Fibroblast of gingiva (primary cell): ENCODE measurements at regions not wholly inside any gene's neighbourhood (a gene's known extent, or its start where the extent isn't known, plus 50 kb on each side); places are given as distances from the start of the nearest gene placed in this dataset.
"Not testable (repeated sequence)": the region's sequence is repeated elsewhere in the genome, so short reads cannot be mapped to it uniquely, and the experiment has no call there.

Experiments used
- DNase-seq: peaks from one replicate; pipeline ENCODE4 v3.0.0-alpha.2; 2011; ENCODE audit warnings: low read depth

DNA sequence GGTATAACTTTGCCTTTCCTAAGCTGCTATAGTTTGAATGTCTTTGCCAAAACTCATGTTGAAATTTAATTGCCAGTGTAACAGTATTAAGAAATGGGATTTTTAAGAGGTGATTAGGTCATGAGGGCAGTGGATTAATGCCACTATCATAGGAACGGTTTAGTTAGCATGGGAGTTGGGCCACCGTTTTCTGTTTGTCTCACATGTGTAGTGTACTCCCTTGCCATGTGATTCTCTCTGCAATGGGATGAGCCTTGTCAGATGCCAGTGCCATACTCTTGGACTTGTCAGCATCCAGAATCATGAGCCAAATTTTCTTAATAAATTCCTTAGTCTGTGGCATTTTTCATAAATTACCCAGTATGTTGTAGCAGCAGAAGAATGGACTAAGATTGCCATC lies 388.9 kb upstream of the RGPD4 start:
- DNase-seq, result no peak

DNA sequence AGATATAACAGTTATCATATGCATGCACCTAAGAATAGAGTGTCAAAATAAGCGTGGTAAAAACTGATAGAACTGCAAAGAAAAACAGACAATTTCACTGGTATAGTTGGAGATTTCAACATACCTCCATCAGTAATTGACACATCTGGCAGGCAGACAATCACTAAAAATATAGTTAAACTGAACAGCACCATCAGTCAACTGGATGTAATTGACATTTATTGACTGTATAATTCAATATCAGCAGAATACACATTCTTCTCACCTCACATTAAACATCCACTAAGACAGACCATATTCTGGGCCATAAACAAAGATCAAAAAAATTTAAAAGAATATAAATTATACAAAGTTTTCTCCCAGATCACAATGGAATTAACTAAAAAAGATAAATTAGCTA lies 378.5 kb upstream of the RGPD4 start:
- no peak for DNase-seq

DNA sequence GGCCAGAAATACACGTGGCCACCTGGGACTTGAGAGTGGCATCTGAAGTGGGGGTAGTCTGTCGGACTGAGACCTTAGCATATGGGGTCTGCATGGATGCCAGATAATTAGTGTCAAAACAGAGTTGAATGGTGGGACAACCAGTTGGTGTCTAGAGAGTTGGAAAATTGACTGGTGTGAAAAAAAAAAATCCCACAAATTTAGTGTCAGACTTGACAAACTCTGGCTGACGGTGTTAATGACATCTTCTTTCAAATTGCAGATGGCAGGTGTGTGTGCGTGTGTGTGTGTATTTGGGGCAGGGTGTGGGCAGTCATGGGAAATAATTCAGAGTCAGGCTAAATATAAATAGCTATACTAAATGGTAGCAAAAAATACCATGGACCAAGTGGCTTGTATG lies 365.4 kb upstream of the RGPD4 start:
- no peak for DNase-seq

DNA sequence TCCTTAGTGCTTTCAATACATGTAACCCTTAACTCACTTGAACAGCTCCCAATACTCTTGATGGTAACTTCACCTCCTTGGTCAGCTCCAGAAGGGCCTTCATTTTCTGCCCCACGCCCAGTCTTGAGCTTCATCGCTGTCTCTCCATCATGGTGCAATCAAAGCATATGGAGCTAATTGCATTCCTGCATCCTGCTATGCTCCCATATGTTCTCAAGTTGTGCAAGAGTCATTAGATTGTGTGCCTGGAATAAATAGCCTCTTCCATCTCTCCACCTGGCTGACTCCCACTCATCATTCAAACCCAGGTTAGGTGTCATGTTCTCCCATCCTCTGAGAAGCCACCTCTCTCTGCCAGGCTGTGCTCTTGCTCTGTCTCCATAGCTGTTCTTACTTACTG lies 364.5 kb upstream of the RGPD4 start:
- DNase-seq, result no peak

DNA sequence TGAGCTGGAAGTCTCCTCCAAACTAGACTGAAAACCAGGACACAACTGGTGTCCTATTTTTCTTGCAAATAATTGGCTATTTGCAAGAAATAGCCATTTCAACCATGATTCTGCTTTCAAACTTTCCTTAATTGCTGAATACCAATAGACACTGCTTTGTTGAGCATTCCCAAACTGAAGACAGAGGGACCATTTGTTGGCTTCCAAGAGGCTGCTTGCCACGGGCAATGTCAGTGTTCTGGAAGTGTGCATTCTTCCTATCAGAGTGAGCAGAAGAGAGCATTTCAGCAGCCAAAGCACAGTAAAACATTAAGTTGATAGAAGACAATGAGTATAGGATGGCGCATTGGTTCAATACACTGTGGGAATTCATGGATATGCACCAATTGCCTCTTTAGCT lies 360.5 kb upstream of the RGPD4 start:
- DNase-seq, result no peak

DNA sequence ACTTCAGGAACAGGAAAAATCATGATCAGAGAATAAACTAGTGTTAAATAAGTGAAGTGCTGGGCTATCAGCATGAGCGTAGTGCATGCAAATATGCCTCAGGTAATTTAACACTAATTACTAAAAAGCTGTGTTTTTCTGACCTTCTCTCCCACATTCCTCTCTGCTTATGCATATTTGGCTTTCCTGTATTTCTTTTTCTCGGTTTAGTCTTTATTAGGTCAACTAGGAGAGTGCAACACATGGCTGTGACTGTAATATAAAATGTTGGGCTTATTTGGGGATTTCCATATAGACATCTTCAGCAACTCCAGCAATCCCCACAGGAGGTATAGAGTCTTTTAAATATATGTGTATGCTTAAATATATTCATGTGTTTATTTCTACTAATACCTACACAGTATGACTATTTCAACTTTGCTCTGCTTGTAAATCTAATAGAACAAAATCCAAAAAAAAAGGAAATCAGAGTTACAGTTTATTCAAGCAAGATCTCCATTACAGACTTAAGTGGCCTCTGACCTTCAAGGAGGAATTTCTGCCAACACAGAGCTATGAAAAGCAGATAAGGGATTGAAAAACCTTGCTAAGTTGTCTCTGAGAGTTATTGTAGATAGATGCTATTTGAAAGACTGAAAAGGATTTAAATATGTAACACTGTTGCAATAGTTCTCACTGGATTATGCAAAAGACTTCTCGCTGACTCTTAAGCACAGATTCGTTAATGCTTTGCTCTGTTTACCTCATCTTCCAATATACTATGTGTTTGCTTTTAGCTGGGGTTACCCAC lies 359.5 kb upstream of the RGPD4 start:
- no peak for DNase-seq

DNA sequence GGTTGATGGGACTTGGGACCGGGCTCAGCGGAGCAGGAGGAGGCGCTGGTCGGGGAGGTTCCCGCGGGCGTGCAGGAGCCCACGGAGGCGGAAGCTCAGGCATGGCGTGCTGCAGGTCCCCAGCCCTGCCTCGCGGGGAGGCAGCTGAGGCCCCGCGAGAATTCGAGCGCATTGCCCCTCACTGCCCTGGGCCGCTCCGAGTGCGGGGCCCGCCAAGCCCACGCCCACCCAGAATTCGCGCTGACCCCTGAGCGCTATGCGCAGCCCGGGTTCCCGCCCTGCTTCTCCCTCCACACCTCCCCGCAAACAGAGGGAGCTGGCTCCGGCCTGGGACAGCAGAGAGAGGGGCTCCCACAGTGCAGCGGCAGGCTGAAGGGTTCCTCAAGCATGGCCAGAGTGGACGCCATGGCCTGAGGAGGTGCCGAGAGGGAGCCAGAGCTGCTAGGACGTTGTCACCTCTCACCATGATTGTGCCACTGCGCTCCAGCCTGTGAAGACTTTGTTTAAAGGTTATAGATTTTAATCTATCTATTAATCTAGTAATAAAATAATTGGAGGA lies 357.2 kb upstream of the RGPD4 start:
- no peak for DNase-seq

DNA sequence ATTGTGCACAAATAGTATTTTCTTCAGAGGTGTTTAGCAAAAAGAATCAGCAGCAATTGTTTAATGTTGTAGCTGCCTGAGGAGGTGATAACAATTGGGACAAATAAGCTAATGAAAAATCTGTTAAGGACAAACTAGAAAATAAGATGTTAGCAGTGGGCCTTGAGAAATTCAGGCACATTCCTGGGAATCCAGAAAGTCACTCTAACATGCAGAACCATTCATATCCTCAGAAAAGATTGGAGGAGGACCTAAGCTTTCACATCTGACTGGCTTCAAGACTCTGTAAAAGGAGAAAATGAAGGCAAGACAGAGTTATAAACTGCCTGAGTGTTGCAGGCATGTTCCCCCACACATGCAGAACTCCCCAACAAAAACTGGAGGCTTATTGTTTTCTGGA lies 353.5 kb upstream of the RGPD4 start:
- DNase-seq, result no peak

DNA sequence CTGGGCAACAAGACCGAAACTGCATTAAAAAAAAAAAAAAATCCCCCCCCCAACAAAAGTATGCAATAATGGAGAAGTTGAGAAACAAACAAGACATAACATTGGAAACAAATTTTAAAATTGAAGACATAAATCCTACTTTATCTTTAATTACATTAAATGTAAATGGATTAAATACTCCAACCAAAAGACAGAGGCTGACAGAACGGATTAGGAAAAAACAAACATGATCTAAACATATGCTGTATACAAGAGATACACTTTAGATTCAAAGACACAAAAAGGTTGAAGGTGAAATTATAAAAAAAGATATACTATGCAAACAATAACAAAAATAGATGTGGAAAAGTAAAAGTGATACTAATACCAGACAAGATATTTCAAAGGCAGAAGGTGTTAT lies 350.8 kb upstream of the RGPD4 start:
- DNase-seq, result no peak

DNA sequence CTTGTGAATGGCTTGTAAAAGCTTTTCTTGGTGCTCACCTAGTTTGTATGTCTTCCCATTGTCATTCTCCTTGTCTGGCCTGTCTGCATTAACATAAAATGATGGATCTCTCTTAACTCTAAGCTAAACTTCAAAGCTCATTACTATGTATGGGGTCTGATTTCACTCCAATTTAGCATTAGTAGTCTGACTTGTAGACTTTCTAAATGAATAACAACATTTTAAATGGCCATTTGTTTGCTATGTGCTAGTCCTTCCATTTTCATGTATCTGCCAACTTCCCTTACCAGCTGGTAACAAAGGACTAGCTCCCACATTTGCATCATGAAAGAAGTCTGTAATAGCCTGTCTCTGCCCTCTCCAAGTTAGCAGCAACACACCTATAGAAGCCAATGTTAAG lies 324.2 kb upstream of the RGPD4 start:
- no peak for DNase-seq

DNA sequence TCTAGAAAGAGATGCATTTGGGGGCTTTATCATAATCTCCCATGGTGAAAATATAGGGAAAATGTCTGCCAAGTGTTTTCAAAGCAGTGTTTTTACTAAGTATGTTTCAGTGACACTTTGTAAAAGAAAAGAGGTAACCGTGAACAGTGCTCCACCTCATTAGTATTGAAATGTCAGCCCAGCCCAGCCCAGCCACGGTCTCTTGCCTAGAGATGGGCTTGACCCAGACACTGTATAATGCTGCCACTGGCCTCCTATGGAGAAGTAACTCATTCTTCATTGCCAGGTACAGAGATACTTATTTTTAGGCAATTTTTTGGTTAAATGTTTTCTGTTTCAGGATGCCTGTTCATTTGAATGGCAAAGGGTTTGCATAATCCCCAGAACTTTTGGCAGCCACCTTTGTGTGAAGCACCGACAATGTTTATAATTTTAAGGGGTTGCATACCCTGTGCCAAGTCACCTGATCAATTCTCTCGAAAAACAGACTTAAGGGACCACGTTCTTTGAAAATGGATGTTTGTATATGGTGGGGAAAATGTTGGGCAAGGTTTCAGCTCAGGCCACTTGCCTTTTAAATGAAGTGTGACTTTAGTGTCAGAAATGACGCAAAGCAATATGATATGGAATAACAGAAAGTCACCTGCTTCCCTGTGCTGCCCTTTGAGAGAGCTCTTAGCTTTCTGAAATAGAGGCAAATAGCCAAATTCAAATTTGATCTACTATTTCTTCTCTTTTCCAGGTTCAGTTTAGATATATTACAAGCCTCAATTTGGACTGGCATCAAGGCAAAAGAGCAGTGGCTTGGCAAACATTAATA lies 314.5 kb upstream of the RGPD4 start:
- DNase-seq, result no peak

DNA sequence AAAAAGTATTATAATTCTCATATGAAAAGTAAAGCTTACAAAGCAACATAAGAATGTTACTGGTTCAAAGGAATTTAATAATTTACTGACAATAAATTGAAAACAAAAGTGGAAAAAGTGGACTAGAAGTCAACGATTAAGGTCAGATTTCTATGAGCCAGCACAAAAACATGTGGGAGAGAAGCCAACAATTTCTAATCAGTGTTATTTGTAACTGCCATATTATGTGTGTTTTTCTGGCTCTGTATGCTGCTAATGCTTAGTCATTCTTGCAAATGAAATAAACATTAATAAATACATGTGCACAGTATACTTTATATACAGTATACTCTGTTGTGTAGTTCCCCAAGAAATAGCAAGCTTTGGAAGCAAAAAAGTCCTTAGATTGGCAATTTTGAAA lies 301.3 kb upstream of the RGPD4 start:
- DNase-seq, result peak; percentile 65

DNA sequence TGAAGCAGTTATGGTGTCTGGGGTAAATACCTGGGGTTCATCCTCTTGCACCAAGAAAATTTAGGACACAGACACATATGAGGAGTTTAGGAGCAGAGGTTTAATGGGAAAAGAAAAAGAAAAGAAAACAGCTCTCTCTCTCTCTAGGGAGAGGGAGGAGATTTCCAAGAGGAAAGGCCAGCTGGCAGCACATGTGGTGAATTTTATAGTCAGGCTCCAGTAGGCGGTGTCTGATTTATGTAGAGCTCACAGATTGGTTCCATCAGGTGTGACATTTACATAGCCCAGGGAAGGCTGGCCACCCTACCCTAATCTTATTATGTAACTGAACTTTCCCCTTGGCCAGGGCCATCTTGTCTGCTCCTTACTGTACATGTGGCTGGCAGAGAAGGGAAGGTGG lies 297.5 kb upstream of the RGPD4 start:
- DNase-seq, result no peak

DNA sequence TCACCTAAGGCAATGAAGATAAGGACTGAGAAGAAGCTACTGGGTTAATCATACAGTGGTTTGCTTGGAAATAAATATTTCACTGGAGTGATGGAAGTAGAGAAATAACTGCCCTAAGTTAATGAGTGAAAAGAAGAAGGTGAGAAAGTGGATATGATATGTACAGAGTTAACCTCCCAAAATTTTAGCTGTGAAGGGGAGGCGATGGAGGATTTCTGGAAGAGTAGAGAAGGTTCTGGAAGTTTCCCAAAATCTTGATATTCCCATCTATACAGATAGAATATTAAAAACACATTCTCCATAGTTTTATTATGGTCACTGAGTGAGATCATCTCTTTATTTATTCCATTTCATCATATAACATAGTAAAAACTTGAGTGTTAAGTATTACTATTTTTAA lies 296.6 kb upstream of the RGPD4 start:
- DNase-seq, result no peak

DNA sequence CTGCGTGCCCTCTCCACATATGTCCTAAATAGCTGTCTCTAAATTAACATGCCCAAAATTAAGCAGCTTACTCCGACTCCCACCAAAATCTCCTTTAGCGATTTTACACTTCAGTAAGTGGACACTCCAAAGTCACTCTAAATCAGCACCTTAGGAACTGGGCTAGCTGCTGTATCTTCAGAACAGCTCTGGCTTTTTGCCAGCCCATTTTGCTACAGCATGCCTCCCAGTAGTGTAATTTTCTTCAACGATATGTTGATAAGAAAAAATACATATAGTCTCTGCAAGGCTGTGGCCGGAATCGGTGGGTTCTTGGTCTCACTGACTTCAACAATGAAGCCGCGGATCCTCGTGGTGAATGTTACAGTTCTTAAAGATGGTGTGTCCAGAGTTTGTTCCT lies 291.8 kb upstream of the RGPD4 start:
- no peak for DNase-seq

DNA sequence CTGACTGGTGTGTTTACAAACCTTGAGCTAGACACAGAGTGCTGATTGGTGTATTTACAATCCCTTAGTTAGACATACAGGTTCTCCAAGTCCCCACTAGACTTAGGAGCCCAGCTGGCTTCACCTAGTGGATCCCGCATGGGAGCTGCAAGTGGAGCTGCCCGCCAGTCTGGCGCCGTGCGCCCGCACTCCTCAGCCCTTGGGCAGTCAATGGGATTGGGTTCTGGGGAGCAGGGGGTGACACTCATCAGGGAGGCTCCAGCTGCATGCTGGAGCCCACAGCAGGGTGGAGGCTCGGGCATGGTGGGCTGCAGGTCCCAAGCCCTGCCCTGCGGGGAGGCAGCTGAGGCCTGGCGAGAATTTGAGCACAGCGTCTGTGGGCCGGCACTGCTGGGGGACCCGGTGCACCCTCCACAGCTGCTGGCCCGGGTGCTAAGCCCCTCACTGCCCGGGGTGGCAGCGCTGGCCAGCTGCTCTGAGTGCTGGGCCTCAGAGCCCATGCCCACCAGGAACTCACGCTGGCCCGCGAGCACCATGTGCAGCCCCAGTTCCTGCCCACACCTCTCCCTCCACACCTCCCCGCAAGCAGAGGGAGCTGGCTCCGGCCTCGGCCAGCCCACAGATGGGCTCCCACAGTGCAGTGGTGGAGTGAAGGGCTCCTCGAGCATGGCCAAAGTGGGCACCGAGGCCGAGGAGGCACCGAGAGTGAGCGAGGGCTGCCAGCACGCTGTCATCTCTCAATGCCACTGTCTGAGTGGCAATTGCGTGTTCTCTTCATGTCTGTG lies 290.6 kb upstream of the RGPD4 start:
- not testable (repeated sequence) for DNase-seq

DNA sequence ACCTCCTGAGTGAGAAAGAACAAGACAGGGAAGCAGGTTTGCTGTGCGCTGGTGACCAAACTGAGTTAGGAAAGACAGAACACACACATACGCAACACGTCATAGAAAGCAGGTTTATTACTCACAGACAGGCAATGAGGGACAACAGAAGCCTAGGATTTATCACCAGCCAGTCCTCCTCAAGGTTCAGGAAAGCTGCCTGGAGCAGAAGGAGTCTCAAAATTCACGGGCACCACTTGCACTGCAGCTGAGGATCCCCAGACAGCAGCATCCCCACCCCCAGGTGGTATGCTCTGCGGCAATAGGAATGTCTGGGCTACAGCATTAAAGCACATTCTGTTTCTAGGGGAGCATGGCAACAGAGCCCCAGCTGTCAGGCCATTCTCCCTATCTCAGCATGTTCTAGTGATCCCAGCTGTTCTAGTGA lies 284.4 kb upstream of the RGPD4 start:
- DNase-seq, result no peak

DNA sequence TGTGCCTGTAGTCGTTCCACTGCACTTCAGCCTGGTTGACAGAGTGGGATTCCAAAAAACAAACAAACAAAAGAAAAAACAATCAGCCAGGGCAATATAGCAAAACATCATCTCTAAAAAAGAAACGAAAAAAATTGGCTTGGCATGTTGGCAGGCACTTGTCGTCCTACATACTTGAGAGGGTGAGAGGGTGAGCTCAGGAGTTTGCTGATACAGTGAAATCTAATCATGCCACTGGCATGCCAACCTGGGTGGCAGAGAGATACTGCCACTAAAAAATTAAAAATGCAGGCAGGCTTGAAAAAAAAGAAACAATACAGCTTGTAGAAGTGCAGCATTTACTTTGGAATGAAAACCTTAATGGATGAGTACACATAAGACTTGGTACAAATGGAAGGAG lies 282.9 kb upstream of the RGPD4 start:
- DNase-seq, result no peak

DNA sequence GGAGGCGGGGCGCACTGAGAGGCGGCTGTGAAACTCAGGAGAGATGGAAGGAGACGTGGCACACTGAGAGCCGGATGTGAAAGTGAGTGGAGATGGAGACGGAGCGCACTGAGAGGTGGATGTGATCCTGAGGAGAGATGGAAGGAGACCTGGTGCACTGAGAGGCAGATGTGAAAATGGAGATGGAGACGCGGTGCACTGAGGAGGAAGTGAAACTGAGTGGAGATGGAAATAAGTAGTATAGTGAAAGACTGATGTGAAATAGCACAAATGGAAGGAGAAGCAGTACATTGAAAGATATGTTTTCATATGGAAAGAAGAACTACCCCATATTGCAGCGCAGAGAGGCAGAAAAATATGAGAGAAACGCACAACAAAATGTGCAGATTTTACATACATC lies 281.6 kb upstream of the RGPD4 start:
- no peak for DNase-seq

DNA sequence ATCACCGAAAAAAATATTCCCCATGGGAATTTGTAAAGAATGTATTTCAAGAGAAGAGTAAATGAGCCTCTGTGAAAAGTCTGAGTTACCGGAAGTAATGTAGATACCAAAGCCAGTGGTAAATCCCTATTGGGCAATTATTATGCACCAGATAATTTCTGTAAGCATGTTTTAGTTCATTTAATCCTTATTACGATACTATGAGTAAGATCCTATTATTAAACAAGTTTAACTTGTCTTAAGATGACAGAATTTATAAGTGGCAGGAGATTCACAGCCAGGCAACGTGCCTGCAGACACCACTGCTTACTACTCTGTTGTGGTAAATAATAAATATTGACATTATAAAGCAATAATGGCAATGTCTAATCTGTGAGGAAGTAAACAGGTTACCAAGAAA lies 280.8 kb upstream of the RGPD4 start:
- DNase-seq, result no peak

DNA sequence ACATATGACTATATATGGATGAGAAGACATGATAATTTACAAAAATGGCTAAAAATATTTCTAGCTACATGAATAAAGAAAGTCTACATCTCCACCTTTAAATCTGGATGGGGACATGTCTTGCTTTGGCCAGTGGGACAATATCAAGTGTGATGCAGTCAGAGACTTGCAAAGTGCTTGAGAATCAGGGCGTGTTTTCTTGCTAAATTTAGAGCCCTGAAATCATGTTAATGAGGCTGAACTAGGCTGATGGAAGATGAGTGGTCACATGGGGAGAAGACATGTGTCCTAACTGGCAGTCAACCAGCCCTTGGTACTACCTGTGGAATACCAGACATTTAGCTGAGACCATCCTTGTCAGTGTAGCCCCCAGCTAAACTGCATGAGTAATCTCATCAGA lies 278.5 kb upstream of the RGPD4 start:
- DNase-seq, result no peak

DNA sequence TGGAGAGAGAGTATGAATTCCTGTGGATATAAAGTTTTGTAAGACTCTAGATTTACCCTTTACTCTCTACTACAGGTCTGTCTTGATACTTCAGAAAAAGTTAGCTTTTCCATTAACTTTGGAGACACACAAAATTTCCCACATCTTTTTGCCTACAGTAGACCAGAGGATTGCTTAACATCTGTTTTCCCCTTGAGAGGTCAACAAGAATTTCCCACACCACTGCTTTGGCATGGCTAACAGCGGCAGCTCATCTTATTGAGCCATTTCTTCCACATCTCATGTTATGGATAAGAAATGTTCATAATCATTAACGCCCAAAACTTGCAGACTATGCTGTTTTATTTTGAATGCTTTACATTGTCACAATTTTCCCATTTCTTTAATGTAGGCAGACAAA lies 273.6 kb upstream of the RGPD4 start:
- no peak for DNase-seq

DNA sequence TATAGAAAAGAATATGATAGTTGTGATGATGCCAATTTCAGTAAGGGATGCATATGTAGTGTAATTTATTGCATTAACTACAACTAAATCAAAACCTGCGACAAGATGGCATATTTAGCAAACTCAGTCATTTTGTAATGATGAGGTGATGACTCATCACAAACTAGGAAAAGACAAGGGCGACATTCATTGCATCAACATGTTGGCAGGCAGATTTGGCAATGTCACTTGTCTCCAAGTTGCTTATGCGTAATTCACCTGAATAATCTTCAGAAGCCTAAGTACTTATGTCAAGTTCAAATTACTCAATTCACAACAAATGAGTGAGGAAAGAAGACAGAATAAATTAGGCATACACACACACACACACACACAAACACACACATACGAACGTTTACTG lies 273.2 kb upstream of the RGPD4 start:
- peak; percentile 5 for DNase-seq
